WTC11 (cell line): ENCODE measurements at regions not wholly inside any gene's neighbourhood (a gene's known extent, or its start where the extent isn't known, plus 50 kb on each side); places are given as distances from the start of the nearest gene placed in this dataset.

Experiments
- ATF1 ChIP-seq: sonication (generic); formaldehyde crosslinking; IDR thresholded peaks from 2 replicates; pipeline ENCODE4 v1.8.1; 2023; ENCODE audit warnings: mild to moderate bottlenecking, moderate library complexity, missing genetic modification reagents
- CTCF ChIP-seq: fragments of 200-600 bp; IDR thresholded peaks from 2 replicates; pipeline ENCODE4 v1.8.0; 2022; ENCODE audit warnings: antibody characterized with exemption
- E2F4 ChIP-seq: sonication (generic); formaldehyde crosslinking; IDR thresholded peaks from 2 replicates; pipeline ENCODE4 v1.8.1; 2022; ENCODE audit warnings: low read depth, mild to moderate bottlenecking, moderate library complexity, missing genetic modification reagents, borderline replicate concordance
- ELF4 ChIP-seq: sonication (generic); formaldehyde crosslinking; IDR thresholded peaks from 2 replicates; pipeline ENCODE4 v1.8.1; 2022; ENCODE audit warnings: low read depth, mild to moderate bottlenecking, moderate library complexity, missing genetic modification reagents
- ESRRA ChIP-seq: sonication (generic); formaldehyde crosslinking; IDR thresholded peaks from 2 replicates; pipeline ENCODE4 v1.8.1; 2022; ENCODE audit warnings: mild to moderate bottlenecking, missing genetic modification reagents, borderline replicate concordance
- IRF1 ChIP-seq: sonication (generic); formaldehyde crosslinking; IDR thresholded peaks from 2 replicates; pipeline ENCODE4 v1.8.0; 2023; ENCODE audit warnings: missing genetic modification reagents
- MAX ChIP-seq: sonication (generic); formaldehyde crosslinking; IDR thresholded peaks from 2 replicates; pipeline ENCODE4 v1.8.0; 2022; ENCODE audit warnings: mild to moderate bottlenecking, missing genetic modification reagents
- MYBL2 ChIP-seq: sonication (generic); formaldehyde crosslinking; IDR thresholded peaks from 2 replicates; pipeline ENCODE4 v1.8.1; 2023; ENCODE audit warnings: mild to moderate bottlenecking, moderate library complexity, missing genetic modification reagents
- NFYB ChIP-seq: sonication (generic); formaldehyde crosslinking; conservative IDR thresholded peaks from 2 replicates; pipeline ENCODE4 v1.8.0; 2022; ENCODE audit warnings: low read depth, missing genetic modification reagents
- SMAD3 ChIP-seq: sonication (generic); formaldehyde crosslinking; IDR thresholded peaks from 2 replicates; pipeline ENCODE4 v1.8.0; 2022; ENCODE audit warnings: missing genetic modification reagents, mild to moderate bottlenecking, borderline replicate concordance
- SMAD4 ChIP-seq: sonication (generic); formaldehyde crosslinking; IDR thresholded peaks from 2 replicates; pipeline ENCODE4 v1.8.0; 2022; ENCODE audit warnings: mild to moderate bottlenecking, missing genetic modification reagents
- USF1 ChIP-seq: sonication (generic); formaldehyde crosslinking; IDR thresholded peaks from 2 replicates; pipeline ENCODE4 v1.8.0; 2022; ENCODE audit warnings: mild to moderate bottlenecking, missing genetic modification reagents
- ZNF512 ChIP-seq: sonication (generic); formaldehyde crosslinking; IDR thresholded peaks from 2 replicates; pipeline ENCODE4 v1.8.1; 2022; ENCODE audit warnings: missing genetic modification reagents, borderline replicate concordance

- TF ChIP-seq CTCF (no peak), ATF1 (no peak), NFYB (CRISPR knock-in tag) (no peak), SMAD3 (no peak), MYBL2 (no peak), ESRRA (CRISPR knock-in tag) (no peak), IRF1 (CRISPR knock-in tag) (no peak), USF1 (CRISPR knock-in tag) (no peak), SMAD4 (CRISPR knock-in tag) (no peak), MAX (CRISPR knock-in tag) (no peak), ZNF512 (no peak), ELF4 (CRISPR knock-in tag) (no peak), E2F4 (CRISPR knock-in tag) (no peak)
Observed at GRCh38 chr22:47811971-47812370, 1049.5 kb downstream of the TBC1D22A start.
